SK-N-MC (cell line): ENCODE measurements at regions not wholly inside any gene's neighbourhood (a gene's known extent, or its start where the extent isn't known, plus 50 kb on each side); places are given as distances from the start of the nearest gene placed in this dataset.

ENCODE experiments used
- EZH2 ChIP-seq: fragments of 200-600 bp; sonication (generic); IDR thresholded peaks from one replicate; pipeline ENCODE4 v1.6.1; 2017; ENCODE audit warnings: antibody characterized with exemption
- POLR2AphosphoS5 ChIP-seq: IDR thresholded peaks from 2 replicates; pipeline ENCODE4 v1.6.1; 2012; ENCODE audit warnings: mild to moderate bottlenecking, low read depth, low read length, borderline replicate concordance

- TF ChIP-seq EZH2 (no peak), POLR2AphosphoS5 (no peak)
Measured at GRCh38 chr6:150664091-150664490, 64.4 kb downstream of the PLEKHG1 start.
